Panc1 (cell line): ENCODE measurements at regions not wholly inside any gene's neighbourhood (a gene's known extent, or its start where the extent isn't known, plus 50 kb on each side); places are given as distances from the start of the nearest gene placed in this dataset.

Source experiments
- ATAC-seq: fragments of 200-7000 bp; cut with Tn5 transposase; 2 replicates; pipeline ENCODE4 v1.9.1; 2020; ENCODE audit warnings: mild to moderate bottlenecking, moderate library complexity
- BruUV-seq: library from RNA; stranded (reverse); fragments of 400-500 nt; replicated peaks from 2 replicates; lab custom pipeline; 2021; lab: Mats Ljungman, UMichigan
- CTCF ChIA-PET: fragments of 300-600 bp; sonication (Branson Sonifier 250); formaldehyde crosslinking; loops from one replicate; lab custom pipeline; 2022; ENCODE audit warnings: antibody characterized with exemption; lab: Charles Lee
- POLR2A ChIA-PET: fragments of 300-600 bp; sonication (Branson Sonifier 250); formaldehyde crosslinking; loops from one replicate; lab custom pipeline; 2022; ENCODE audit warnings: antibody characterized with exemption; lab: Charles Lee
- DNase-seq: peaks from one replicate; pipeline ENCODE4 v3.0.0-alpha.2; 2010; ENCODE audit warnings: low read depth, low spot score
- H3K27ac ChIP-seq: 2 replicates; pipeline ENCODE4 v1.5.1; 2011; ENCODE audit warnings: mild to moderate bottlenecking, low read length, inconsistent platforms
- H3K27me3 ChIP-seq: fragments of 200-500 bp; sonication (Bioruptor generic); 2 replicates; pipeline ENCODE4 v1.6.0; 2014; ENCODE audit warnings: low read length, inconsistent platforms; ENCODE audit not compliant: control insufficient read depth, insufficient read depth
- H3K36me3 ChIP-seq: fragments of 200-500 bp; sonication (Bioruptor generic); 2 replicates; pipeline ENCODE4 v1.5.1; 2014; ENCODE audit warnings: inconsistent platforms, mild to moderate bottlenecking, low read length, moderate library complexity; ENCODE audit not compliant: control insufficient read depth, insufficient read depth
- H3K4me1 ChIP-seq: 2 replicates; pipeline ENCODE4 v1.5.1; 2011; ENCODE audit warnings: inconsistent platforms, mild to moderate bottlenecking, low read length, moderate library complexity; ENCODE audit not compliant: control insufficient read depth, insufficient read depth
- H3K4me3 ChIP-seq, 2 experiments: 2 replicates each; pipeline ENCODE4 v1.5.1; 2011 to 2012; ENCODE audit warnings: low read depth in 2 of 2, low read length in 2 of 2, mild to moderate bottlenecking in 2 of 2, inconsistent platforms in 1 of 2, moderate library complexity in 1 of 2
- H3K9me3 ChIP-seq: fragments of 200-500 bp; sonication (Bioruptor generic); 2 replicates; pipeline ENCODE4 v1.5.1; 2014; ENCODE audit warnings: low read depth, mild to moderate bottlenecking, inconsistent platforms, low read length, moderate library complexity; ENCODE audit not compliant: control insufficient read depth, insufficient read depth
- CTCF ChIP-seq: fragments of 450-650 bp; IDR thresholded peaks from 2 replicates; pipeline ENCODE4 v1.5.1; 2017; ENCODE audit warnings: mild to moderate bottlenecking
- POLR2AphosphoS5 ChIP-seq: IDR thresholded peaks from 2 replicates; pipeline ENCODE4 v1.6.1; 2012; ENCODE audit warnings: mild to moderate bottlenecking, low read depth, low read length, moderate library complexity
- REST ChIP-seq, 2 experiments: IDR thresholded peaks; 2 replicates each; pipeline ENCODE4 v1.6.1; 2011 to 2012; ENCODE audit warnings: low read depth in 2 of 2, control low read depth in 1 of 2, low read length in 1 of 2, mild to moderate bottlenecking in 1 of 2, moderate library complexity in 1 of 2; ENCODE audit not compliant: insufficient read depth in 1 of 2
- SIN3A ChIP-seq: IDR thresholded peaks from 2 replicates; pipeline ENCODE4 v1.6.1; 2012; ENCODE audit warnings: low read depth, mild to moderate bottlenecking, low read length, moderate library complexity, borderline replicate concordance; ENCODE audit not compliant: insufficient read depth
- TCF7L2 ChIP-seq: IDR thresholded peaks from 2 replicates; pipeline ENCODE4 v1.6.1; 2011; ENCODE audit warnings: mild to moderate bottlenecking, low read depth, low read length, inconsistent platforms
- in situ Hi-C: cut with HindIII; loops from 2 replicates; pipeline ENCODE4 v1.10.0; 2016; ENCODE audit warnings: low sequenced_read_pairs, low pct_unique_long_range_greater_than_20kb
- intact Hi-C: fragments of 100-400 bp; cut with micrococcal nuclease; formaldehyde crosslinking; loops from one replicate; pipeline ENCODE4 v1.10.0; 2022; ENCODE audit not compliant: unreplicated experiment

- ChIA-PET POLR2A (interaction anchor here (0.7 kb wide), 1 partner anchor 952 kb away, joined by 3 read pairs; no protein-coding TSS in a partner anchor), CTCF (no interaction called here)
- peaks cover 2% of the 10 kb centered on the region; the same call in 1 of the 2 replicates for H3K27me3 ChIP-seq
- no TSS peak for BruUV-seq
- no peak overlapping the region for H3K4me3 ChIP-seq
- H3K4me1 ChIP-seq, result no peaks in the 10 kb centered on the region
- intact Hi-C loops (no loop called here), in situ Hi-C loops (no loop called here)
- ATAC-seq, result no peak
- H3K27ac ChIP-seq, result no peak overlapping the region
- H3K9me3 ChIP-seq, result no peaks in the 10 kb centered on the region
- no peaks in the 10 kb centered on the region for H3K36me3 ChIP-seq
- TF ChIP-seq CTCF (no peak), REST (IDR thresholded peaks at IDR 0.05; ENCODE audit: insufficient read depth in 1 of 2, low read depth in 2 of 2, low read length in 1 of 2) (no peak), POLR2AphosphoS5 (no peak), SIN3A (no peak), TCF7L2 (no peak)
- DNase-seq, result no peak
Measured at GRCh38 chr21:41079159-41079558, 88.8 kb upstream of the BACE2 start.

- POLR2A ChIA-PET, result no interaction called here
- in situ Hi-C loops, result no loop called here
Measured at GRCh38 chr21:41080485-41081121, 87.4 kb upstream of the BACE2 start.

More at GRCh38 chr21:41080485-41081121, 87.4 kb upstream of the BACE2 start:
- intact Hi-C loops, result no loop called here
- no TSS peak for BruUV-seq
- H3K4me1 ChIP-seq, result no peaks in the 10 kb centered on the region
- H3K9me3 ChIP-seq, result no peaks in the 10 kb centered on the region
- CTCF ChIA-PET, result no interaction called here
- peaks cover 2% of the 10 kb centered on the region; the same call in 1 of the 2 replicates for H3K27me3 ChIP-seq
- H3K36me3 ChIP-seq, result no peaks in the 10 kb centered on the region
- ATAC-seq, result no peak
- no peak overlapping the region for H3K27ac ChIP-seq
- no peak for DNase-seq
- TF ChIP-seq REST (IDR thresholded peaks at IDR 0.05; ENCODE audit: insufficient read depth in 1 of 2, low read depth in 2 of 2, low read length in 1 of 2), result no peak
- no peak for TF ChIP-seq TCF7L2
- no peak for TF ChIP-seq CTCF
- TF ChIP-seq SIN3A, result no peak
- no peak for TF ChIP-seq POLR2AphosphoS5
- H3K4me3 ChIP-seq, result no peak overlapping the region
